A549 (cell line): ENCODE measurements at regions not wholly inside any gene's neighbourhood (a gene's known extent, or its start where the extent isn't known, plus 50 kb on each side); places are given as distances from the start of the nearest gene placed in this dataset.

Experiments
- ATAC-seq, 2 experiments: fragments of 200-7000 bp in 1 of 2; fragments of >200 bp in 1 of 2; cut with Nextera tagmentation in 1 of 2; cut with Tn5 transposase in 1 of 2; 3 replicates each; pipeline versions ENCODE4 v1.8.0 to v1.9.1; 2018 to 2020; ENCODE audit warnings: mild to moderate bottlenecking in 1 of 2, moderate library complexity in 1 of 2
- CTCF ChIA-PET: fragments of 300-600 bp; sonication (Branson Sonifier 250); formaldehyde crosslinking; extraction: SDS; loops from one replicate; lab custom pipeline; 2021; ENCODE audit warnings: antibody characterized with exemption, inconsistent platforms; lab: Yijun Ruan, JAX
- POLR2A ChIA-PET: fragments of 350-600 bp; formaldehyde crosslinking; extraction: SDS; loops from one replicate; lab custom pipeline; 2021; ENCODE audit warnings: antibody characterized with exemption, inconsistent platforms; lab: Yijun Ruan, JAX
- DNase-seq, 2 experiments: peaks; one replicate each; pipeline versions ENCODE4 v3.0.0 to v3.0.0-alpha.2; 2011 to 2016; ENCODE audit warnings: low read depth in 1 of 2, low spot score in 1 of 2
- FAIRE-seq: peaks from 2 replicates; lab custom pipeline; 2011; peaks lifted over from hg19 to GRCh38; lab: Jason Lieb, UNC
- H3K27ac ChIP-seq, 2 experiments: fragments of >200 bp; sonication (Bioruptor Twin); formaldehyde crosslinking; 3 replicates each; pipeline ENCODE4 v1.5.1; 2016 to 2017
- H3K4me1 ChIP-seq: fragments of >200 bp; sonication (Bioruptor Twin); formaldehyde crosslinking; 3 replicates; pipeline ENCODE4 v1.6.1; 2016
- H3K4me2 ChIP-seq: fragments of >200 bp; sonication (Bioruptor Twin); formaldehyde crosslinking; 3 replicates; pipeline ENCODE4 v1.6.1; 2016
- H3K4me3 ChIP-seq: fragments of >200 bp; sonication (Bioruptor Twin); formaldehyde crosslinking; 3 replicates; pipeline ENCODE4 v1.5.1; 2016
- H3K9me3 ChIP-seq: fragments of >200 bp; sonication (Bioruptor Twin); formaldehyde crosslinking; 3 replicates; pipeline ENCODE4 v1.6.1; 2016
- CEBPB ChIP-seq, 2 experiments: fragments of >200 bp in 1 of 2; sonication (Bioruptor Twin) in 1 of 2; formaldehyde crosslinking in 1 of 2; IDR thresholded peaks; 2 replicates each; pipeline ENCODE4 v1.6.1; 2012 to 2016
- CHD2 ChIP-seq: fragments of 150-350 bp; IDR thresholded peaks from 2 replicates; pipeline ENCODE4 v1.6.1; 2014; ENCODE audit warnings: low read length; ENCODE audit not compliant: partially characterized antibody
- EHF ChIP-seq: fragments of 250-450 bp; sonication (Bioruptor Pico); IDR thresholded peaks from 2 replicates; pipeline ENCODE4 v1.5.0; 2020; ENCODE audit warnings: mild to moderate bottlenecking
- HDAC2 ChIP-seq: fragments of 200-600 bp; sonication (generic); IDR thresholded peaks from 2 replicates; pipeline ENCODE4 v1.6.1; 2016
- HES2 ChIP-seq: fragments of >200 bp; sonication (Bioruptor Twin); formaldehyde crosslinking; IDR thresholded peaks from 2 replicates; pipeline ENCODE4 v1.6.1; 2016
- HOXB5 ChIP-seq: fragments of 250-450 bp; sonication (Bioruptor Pico); IDR thresholded peaks from 2 replicates; pipeline ENCODE4 v1.5.0; 2020; ENCODE audit warnings: mild to moderate bottlenecking, moderate library complexity
- JUNB ChIP-seq: fragments of >200 bp; sonication (Bioruptor Twin); formaldehyde crosslinking; IDR thresholded peaks from 2 replicates; pipeline ENCODE4 v1.6.1; 2016
- KDM1A ChIP-seq: fragments of 200-600 bp; sonication (generic); IDR thresholded peaks from 2 replicates; pipeline ENCODE4 v1.6.1; 2016; ENCODE audit warnings: low read depth, mild to moderate bottlenecking
- NPAS2 ChIP-seq: fragments of 250-450 bp; sonication (Bioruptor Pico); IDR thresholded peaks from 2 replicates; pipeline ENCODE4 v1.8.0; 2022; ENCODE audit warnings: mild to moderate bottlenecking, moderate library complexity, borderline replicate concordance
- POLR2AphosphoS2 ChIP-seq: conservative IDR thresholded peaks from 2 replicates; pipeline ENCODE4 v1.6.1; 2012; ENCODE audit warnings: low read length, improper control_type of control experiment, inconsistent platforms
- REST ChIP-seq: fragments of 200-600 bp; sonication (generic); IDR thresholded peaks from 2 replicates; pipeline ENCODE4 v1.6.1; 2016; ENCODE audit warnings: antibody characterized with exemption, mild to moderate bottlenecking, moderate library complexity
- TFCP2L1 ChIP-seq: fragments of 250-450 bp; sonication (Bioruptor Pico); IDR thresholded peaks from 2 replicates; pipeline ENCODE4 v1.5.0; 2021; ENCODE audit warnings: mild to moderate bottlenecking
- WGBS: methylation state at CpG from one replicate; pipeline ENCODE4 v1.1.6; 2017; ENCODE audit errors: missing lambda C conversion rate; 5-methylcytosine and 5-hydroxymethylcytosine counted together
- TF ChIP-seq, protein P1 (sequence below): fragments of >200 bp; sonication (Bioruptor Twin); formaldehyde crosslinking; IDR thresholded peaks from 3 replicates; pipeline ENCODE4 v1.5.1; 2016
- TF ChIP-seq, protein P2 (sequence below): IDR thresholded peaks from 2 replicates; pipeline ENCODE4 v1.6.1; 2012
- TF ChIP-seq, protein P3 (sequence below): fragments of 250-450 bp; sonication (Bioruptor Pico); IDR thresholded peaks from 2 replicates; pipeline ENCODE4 v1.5.0; 2021; ENCODE audit warnings: mild to moderate bottlenecking, moderate library complexity, borderline replicate concordance
- TF ChIP-seq, protein P4 (sequence below): fragments of 250-450 bp; sonication (Bioruptor Pico); IDR thresholded peaks from 2 replicates; pipeline ENCODE4 v1.5.0; 2020; ENCODE audit warnings: low read depth, mild to moderate bottlenecking, moderate library complexity

GRCh38 chr16:64845071-64845470, 276.8 kb downstream of the CDH11 start:
- no peak for ATAC-seq
- CTCF ChIA-PET, result interaction anchor here (2.1 kb wide), 1 partner anchor 273 kb away, joined by 5 read pairs; no protein-coding TSS in a partner anchor

GRCh38 chr16:64841482-64841881, 280.4 kb downstream of the CDH11 start:
- Histone ChIP-seq H3K4me2 (no peak overlapping the region), H3K4me1 (no peaks in the 10 kb centered on the region)
- FAIRE-seq, result no peak
- POLR2A ChIA-PET, result no interaction called here
- no peak for TF ChIP-seq JUNB
- no peak for TF ChIP-seq HOXB5 (CRISPR knock-in tag)
- TF ChIP-seq CHD2, result no peak
- TF ChIP-seq POLR2AphosphoS2, result no peak
- no peak for TF ChIP-seq HES2
- no peak for TF ChIP-seq REST
- no peak for TF ChIP-seq EHF
- TF ChIP-seq HDAC2, result no peak
- TF ChIP-seq, all 56 proteins: peak for 0
- CTCF ChIA-PET, result no interaction called here
- ATAC-seq (no peak), DNase-seq (no peak)
- Histone ChIP-seq H3K9me3 (no peaks in the 10 kb centered on the region), H3K4me3 (no peak overlapping the region), H3K27ac (no peak overlapping the region)

More at GRCh38 chr16:64845071-64845470, 276.8 kb downstream of the CDH11 start:
- FAIRE-seq, result no peak
- POLR2A ChIA-PET, result no interaction called here
- H3K9me3 ChIP-seq, result no peaks in the 10 kb centered on the region
- H3K4me1 ChIP-seq, result no peaks in the 10 kb centered on the region
- DNase-seq, result no peak
- WGBS, result 2% methylated on average over 2 of the region's 2 CpGs
- H3K4me2 ChIP-seq, result no peak overlapping the region
- no peak overlapping the region for H3K27ac ChIP-seq
- TF ChIP-seq, protein P1, sequence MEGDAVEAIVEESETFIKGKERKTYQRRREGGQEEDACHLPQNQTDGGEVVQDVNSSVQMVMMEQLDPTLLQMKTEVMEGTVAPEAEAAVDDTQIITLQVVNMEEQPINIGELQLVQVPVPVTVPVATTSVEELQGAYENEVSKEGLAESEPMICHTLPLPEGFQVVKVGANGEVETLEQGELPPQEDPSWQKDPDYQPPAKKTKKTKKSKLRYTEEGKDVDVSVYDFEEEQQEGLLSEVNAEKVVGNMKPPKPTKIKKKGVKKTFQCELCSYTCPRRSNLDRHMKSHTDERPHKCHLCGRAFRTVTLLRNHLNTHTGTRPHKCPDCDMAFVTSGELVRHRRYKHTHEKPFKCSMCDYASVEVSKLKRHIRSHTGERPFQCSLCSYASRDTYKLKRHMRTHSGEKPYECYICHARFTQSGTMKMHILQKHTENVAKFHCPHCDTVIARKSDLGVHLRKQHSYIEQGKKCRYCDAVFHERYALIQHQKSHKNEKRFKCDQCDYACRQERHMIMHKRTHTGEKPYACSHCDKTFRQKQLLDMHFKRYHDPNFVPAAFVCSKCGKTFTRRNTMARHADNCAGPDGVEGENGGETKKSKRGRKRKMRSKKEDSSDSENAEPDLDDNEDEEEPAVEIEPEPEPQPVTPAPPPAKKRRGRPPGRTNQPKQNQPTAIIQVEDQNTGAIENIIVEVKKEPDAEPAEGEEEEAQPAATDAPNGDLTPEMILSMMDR, result no peak
- no peak for TF ChIP-seq EHF
- TF ChIP-seq TFCP2L1, result no peak
- TF ChIP-seq, protein P2, sequence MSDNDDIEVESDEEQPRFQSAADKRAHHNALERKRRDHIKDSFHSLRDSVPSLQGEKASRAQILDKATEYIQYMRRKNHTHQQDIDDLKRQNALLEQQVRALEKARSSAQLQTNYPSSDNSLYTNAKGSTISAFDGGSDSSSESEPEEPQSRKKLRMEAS, result no peak
- TF ChIP-seq HOXB5 (CRISPR knock-in tag), result no peak
- no peak for TF ChIP-seq NPAS2
- TF ChIP-seq, protein P3, sequence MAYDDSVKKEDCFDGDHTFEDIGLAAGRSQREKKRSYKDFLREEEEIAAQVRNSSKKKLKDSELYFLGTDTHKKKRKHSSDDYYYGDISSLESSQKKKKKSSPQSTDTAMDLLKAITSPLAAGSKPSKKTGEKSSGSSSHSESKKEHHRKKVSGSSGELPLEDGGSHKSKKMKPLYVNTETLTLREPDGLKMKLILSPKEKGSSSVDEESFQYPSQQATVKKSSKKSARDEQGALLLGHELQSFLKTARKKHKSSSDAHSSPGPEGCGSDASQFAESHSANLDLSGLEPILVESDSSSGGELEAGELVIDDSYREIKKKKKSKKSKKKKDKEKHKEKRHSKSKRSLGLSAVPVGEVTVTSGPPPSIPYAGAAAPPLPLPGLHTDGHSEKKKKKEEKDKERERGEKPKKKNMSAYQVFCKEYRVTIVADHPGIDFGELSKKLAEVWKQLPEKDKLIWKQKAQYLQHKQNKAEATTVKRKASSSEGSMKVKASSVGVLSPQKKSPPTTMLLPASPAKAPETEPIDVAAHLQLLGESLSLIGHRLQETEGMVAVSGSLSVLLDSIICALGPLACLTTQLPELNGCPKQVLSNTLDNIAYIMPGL (CRISPR knock-in tag), result no peak
- no peak for TF ChIP-seq KDM1A
- no peak overlapping the region for H3K4me3 ChIP-seq

- no peak for FAIRE-seq
- no peak for TF ChIP-seq CEBPB (IDR thresholded peaks at IDR 0.05)
- no peak for TF ChIP-seq EHF
- TF ChIP-seq, protein P4, sequence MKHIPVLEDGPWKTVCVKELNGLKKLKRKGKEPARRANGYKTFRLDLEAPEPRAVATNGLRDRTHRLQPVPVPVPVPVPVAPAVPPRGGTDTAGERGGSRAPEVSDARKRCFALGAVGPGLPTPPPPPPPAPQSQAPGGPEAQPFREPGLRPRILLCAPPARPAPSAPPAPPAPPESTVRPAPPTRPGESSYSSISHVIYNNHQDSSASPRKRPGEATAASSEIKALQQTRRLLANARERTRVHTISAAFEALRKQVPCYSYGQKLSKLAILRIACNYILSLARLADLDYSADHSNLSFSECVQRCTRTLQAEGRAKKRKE, result no peak
- POLR2A ChIA-PET, result no interaction called here
Observed at GRCh38 chr16:64841071-64841470, 280.8 kb downstream of the CDH11 start.

More at GRCh38 chr16:64841071-64841470, 280.8 kb downstream of the CDH11 start:
- Histone ChIP-seq H3K4me2 (no peak overlapping the region), H3K9me3 (no peaks in the 10 kb centered on the region), H3K4me1 (no peaks in the 10 kb centered on the region), H3K4me3 (no peak overlapping the region), H3K27ac (no peak overlapping the region)
- DNase-seq (no peak), ATAC-seq (no peak)
- CTCF ChIA-PET, result no interaction called here
- 1% methylated on average over 4 of the region's 4 CpGs for WGBS
